HepG2 (cell line): ENCODE measurements at regions not wholly inside any gene's neighbourhood (a gene's known extent, or its start where the extent isn't known, plus 50 kb on each side); places are given as distances from the start of the nearest gene placed in this dataset.

Source experiments
- ATAC-seq: fragments of 200-7000 bp; cut with Tn5 transposase; 3 replicates; pipeline ENCODE4 v1.9.1; 2020; ENCODE audit warnings: mild to moderate bottlenecking, moderate library complexity
- BruUV-seq: library from RNA; stranded (reverse); fragments of 400-500 nt; replicated peaks from 2 replicates; lab custom pipeline; 2021; lab: Mats Ljungman, UMichigan
- CTCF ChIA-PET: fragments of 300-600 bp; formaldehyde crosslinking; extraction: SDS; loops from one replicate; lab custom pipeline; 2021; ENCODE audit warnings: low total read pairs, inconsistent platforms, low intra/inter-chr PET ratio; lab: Yijun Ruan, JAX
- POLR2A ChIA-PET: fragments of 350-600 bp; sonication (Branson Sonifier 250); formaldehyde crosslinking; loops from one replicate; lab custom pipeline; 2020; ENCODE audit warnings: antibody characterized with exemption, inconsistent platforms; lab: Yijun Ruan, JAX
- DNase-seq: peaks from one replicate; pipeline ENCODE4 v3.0.0-alpha.2; 2015; ENCODE audit warnings: low spot score
- FAIRE-seq: peaks from 3 replicates; lab custom pipeline; 2011; peaks lifted over from hg19 to GRCh38; lab: Jason Lieb, UNC
- H2AFZ ChIP-seq: one replicate; pipeline ENCODE4 v1.6.1; 2011; ENCODE audit warnings: low read length, inconsistent platforms
- H3K27ac ChIP-seq: fragments of 300-600 bp; 3 replicates; pipeline ENCODE4 v1.8.0; 2011; ENCODE audit warnings: mixed run types, mild to moderate bottlenecking, mixed read lengths, low read length, inconsistent platforms; ENCODE audit not compliant: insufficient read depth; ENCODE audit errors: extremely low read length
- H3K27me3 ChIP-seq, 2 experiments: fragments of 200-600 bp in 1 of 2; 2 replicates in 1 of 2; 3 replicates in 1 of 2; pipeline versions ENCODE4 v1.6.0 to v1.8.0; 2011; ENCODE audit warnings: low read length in 2 of 2, mild to moderate bottlenecking in 2 of 2, moderate library complexity in 2 of 2, inconsistent platforms in 1 of 2; ENCODE audit not compliant: insufficient read depth in 2 of 2, control insufficient read depth in 1 of 2
- H3K36me3 ChIP-seq, 2 experiments: fragments of 200-600 bp in 1 of 2; replicated peaks in 1 of 2; 2 replicates in 1 of 2; 3 replicates in 1 of 2; pipeline versions ENCODE4 v1.5.1 to v1.8.0; 2011; ENCODE audit warnings: low read length in 2 of 2, inconsistent platforms in 1 of 2; ENCODE audit not compliant: insufficient read depth in 2 of 2, control insufficient read depth in 1 of 2
- H3K4me1 ChIP-seq: 2 replicates; pipeline ENCODE4 v1.5.1; 2012; ENCODE audit warnings: low read length, inconsistent platforms; ENCODE audit not compliant: insufficient read depth
- H3K4me2 ChIP-seq: 2 replicates; pipeline ENCODE4 v1.6.0; 2011; ENCODE audit warnings: low read depth, low read length, inconsistent platforms
- H3K4me3 ChIP-seq, 3 experiments: fragments of 200-600 bp in 1 of 3; sonication (generic), shearing (Covaris generic) in 1 of 3; replicated peaks in 1 of 3; 2 replicates each; pipeline ENCODE4 v1.5.1; 2011 to 2016; ENCODE audit warnings: low read length in 3 of 3, inconsistent platforms in 2 of 3, low read depth in 2 of 3, mild to moderate bottlenecking in 2 of 3, control low read depth in 1 of 3, mixed read lengths in 1 of 3; ENCODE audit not compliant: insufficient read depth in 1 of 3
- H3K79me2 ChIP-seq: one replicate; pipeline ENCODE4 v1.6.1; 2011; ENCODE audit warnings: low read length, inconsistent platforms; ENCODE audit not compliant: insufficient read depth
- H3K9ac ChIP-seq: 2 replicates; pipeline ENCODE4 v1.6.0; 2011; ENCODE audit warnings: mild to moderate bottlenecking, low read depth, low read length, inconsistent platforms; ENCODE audit not compliant: insufficient read depth
- H3K9me3 ChIP-seq: 2 replicates; pipeline ENCODE4 v1.5.1; 2012; ENCODE audit warnings: mild to moderate bottlenecking, low read length
- H4K20me1 ChIP-seq: 2 replicates; pipeline ENCODE4 v1.6.0; 2011; ENCODE audit warnings: inconsistent platforms, mild to moderate bottlenecking, low read length, moderate library complexity; ENCODE audit not compliant: insufficient read depth
- CTCF ChIP-seq: sonication (generic); formaldehyde crosslinking; IDR thresholded peaks from 2 replicates; pipeline ENCODE4 v1.5.0; 2020; ENCODE audit warnings: mild to moderate bottlenecking, missing genetic modification reagents, moderate library complexity
- HOXD1 ChIP-seq: sonication (generic); formaldehyde crosslinking; IDR thresholded peaks from 2 replicates; pipeline ENCODE4 v1.5.0; 2020; ENCODE audit warnings: missing genetic modification reagents
- IRF9 ChIP-seq: sonication (generic); formaldehyde crosslinking; IDR thresholded peaks from 2 replicates; pipeline ENCODE4 v1.8.0; 2022; ENCODE audit warnings: missing genetic modification reagents, mild to moderate bottlenecking, borderline replicate concordance
- SRY ChIP-seq: sonication (generic); formaldehyde crosslinking; IDR thresholded peaks from 2 replicates; pipeline ENCODE4 v1.8.0; 2022; ENCODE audit warnings: mild to moderate bottlenecking, missing genetic modification reagents
- ZFYVE20 ChIP-seq: sonication (generic); formaldehyde crosslinking; IDR thresholded peaks from 2 replicates; pipeline ENCODE4 v1.8.0; 2023; ENCODE audit warnings: low read depth, mild to moderate bottlenecking, moderate library complexity, missing genetic modification reagents, borderline replicate concordance
- ZNF619 ChIP-seq: sonication (generic); formaldehyde crosslinking; IDR thresholded peaks from 2 replicates; pipeline ENCODE4 v1.4.0; 2020; ENCODE audit warnings: mild to moderate bottlenecking, missing genetic modification reagents
- ZNF704 ChIP-seq: sonication (generic); formaldehyde crosslinking; IDR thresholded peaks from 2 replicates; pipeline ENCODE4 v1.8.1; 2023; ENCODE audit warnings: mild to moderate bottlenecking, inconsistent platforms, moderate library complexity, missing genetic modification reagents, borderline replicate concordance
- WGBS: methylation state at CpG from one replicate; pipeline ENCODE4 v1.1.6; 2017; ENCODE audit warnings: low lambda C conversion rate; 5-methylcytosine and 5-hydroxymethylcytosine counted together
- in situ Hi-C: cut with HindIII; loops from 2 replicates; pipeline ENCODE4 v1.10.0; 2017; ENCODE audit warnings: low pct_unique_long_range_greater_than_20kb; ENCODE audit not compliant: extremely low pct_ligation_motif_present
- intact Hi-C: fragments of 100-400 bp; cut with micrococcal nuclease; formaldehyde crosslinking; loops from one replicate; pipeline ENCODE4 v1.10.0; 2022; ENCODE audit not compliant: unreplicated experiment

GRCh38 chr4:26181616-26182015, 139.2 kb upstream of the RBPJ start:
- H3K9ac ChIP-seq: no peak overlapping the region
- BruUV-seq: no TSS peak
- H2AFZ ChIP-seq: no peak overlapping the region
- intact Hi-C loops (no loop called here), in situ Hi-C loops (no loop called here)
- no peak overlapping the region for H3K27ac ChIP-seq
- ATAC-seq (no peak), DNase-seq (no peak), FAIRE-seq (no peak)
- no peaks in the 10 kb centered on the region for H3K4me1 ChIP-seq
- H4K20me1 ChIP-seq: no peaks in the 10 kb centered on the region
- ChIA-PET POLR2A (no interaction called here), CTCF (no interaction called here)
- WGBS: 50% methylated on average over 1 of the region's 1 CpG
- H3K9me3 ChIP-seq: no peaks in the 10 kb centered on the region
- H3K4me3 ChIP-seq: no peak overlapping the region
- no peaks in the 10 kb centered on the region; a peak in 1 of 5 replicates for H3K27me3 ChIP-seq
- no peak overlapping the region for H3K4me2 ChIP-seq
- H3K79me2 ChIP-seq: no peaks in the 10 kb centered on the region
- TF ChIP-seq ZFYVE20 (CRISPR knock-in tag) (no peak), ZNF619 (CRISPR knock-in tag) (no peak), CTCF (CRISPR knock-in tag) (no peak), HOXD1 (CRISPR knock-in tag) (no peak), SRY (CRISPR knock-in tag) (no peak), ZNF704 (CRISPR knock-in tag) (no peak), IRF9 (CRISPR knock-in tag) (no peak)
- no peaks in the 10 kb centered on the region for H3K36me3 ChIP-seq
